ENCODE measurements at regions not wholly inside any gene's neighbourhood (a gene's known extent, or its start where the extent isn't known, plus 50 kb on each side); places are given as distances from the start of the nearest gene placed in this dataset.

GRCh38 chr5:13354611-13355010 lies 589.9 kb downstream of the DNAH5 start (continued):
- TF ChIP-seq REST (IDR thresholded peaks at IDR 0.05; ENCODE audit: low read depth) (no peak), SRF (IDR thresholded peaks at IDR 0.05; ENCODE audit: low read depth) (no peak), CEBPB (IDR thresholded peaks at IDR 0.05; ENCODE audit: low read depth) (no peak)

DNA sequence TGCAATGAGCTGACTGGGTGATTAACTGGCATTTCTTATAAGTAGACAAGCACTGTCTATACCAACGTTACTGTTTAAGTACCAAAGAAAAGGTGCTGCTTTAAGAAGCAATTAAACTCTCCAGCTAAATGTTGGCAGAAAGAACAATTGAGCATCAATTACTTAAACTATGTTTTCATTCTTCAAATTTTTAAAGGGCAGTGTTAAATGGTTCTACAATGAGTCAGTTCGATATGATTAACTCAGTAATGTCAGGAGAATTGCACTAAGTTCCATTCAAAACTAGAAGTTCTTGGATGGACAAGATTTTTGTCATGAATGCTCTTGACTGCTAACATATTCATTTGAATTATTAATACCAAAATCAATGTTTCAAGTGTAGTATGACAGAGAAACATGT lies 593.7 kb downstream of the DNAH5 start:
- Histone ChIP-seq H3K27ac (ENCODE audit: low read depth, low read length) (no peak overlapping the region), H3K36me3 (ENCODE audit: control insufficient read depth in 1 of 2, insufficient read depth in 2 of 2, low read length in 2 of 2) (no peaks in the 10 kb centered on the region), H3K79me2 (ENCODE audit: insufficient read depth, low read length) (no peaks in the 10 kb centered on the region), H3K9ac (ENCODE audit: low read length) (no peak overlapping the region), H3K4me2 (ENCODE audit: low read length) (no peak overlapping the region), H3K9me2 (ENCODE audit: insufficient read depth) (no peaks in the 10 kb centered on the region), H3K4me1 (ENCODE audit: control insufficient read depth in 1 of 2, insufficient read depth in 2 of 2, low read length in 2 of 2) (no peaks in the 10 kb centered on the region), H3K9me3 (ENCODE audit: control insufficient read depth in 1 of 2, insufficient read depth in 1 of 2, low read depth in 1 of 2, low read length in 2 of 2) (peaks cover 11 to 29% of the 10 kb centered on the region in 2 experiments; a peak in 2 of 4 replicates), H3K4me3 (replicated peaks in 1 of 2; ENCODE audit: low read depth in 1 of 2, low read length in 2 of 2) (no peak overlapping the region), H2AFZ (ENCODE audit: low read depth, low read length, poor library complexity, severe bottlenecking) (no peak overlapping the region), H4K20me1 (ENCODE audit: insufficient read depth) (no peaks in the 10 kb centered on the region), H3K27me3 (ENCODE audit: insufficient read depth, low read length) (no peaks in the 10 kb centered on the region)
- intact Hi-C loops (cut with micrococcal nuclease), result no loop called here
- POLR2A ChIA-PET, result no interaction called here
- no peak for DNase-seq (ENCODE audit: low read depth, low spot score)
- no peak for ATAC-seq
- CTCF ChIA-PET, result no interaction called here
- no TSS peak for BruUV-seq (replicated peaks)
- RAD21 ChIA-PET (ENCODE audit: low non-redundant PET in 1 of 2, low total read pairs in 2 of 2, uncharacterized antibody in 2 of 2, unreplicated experiment in 2 of 2), result no interaction called here
- TF ChIP-seq SP1 (IDR thresholded peaks at IDR 0.05; ENCODE audit: low read depth), result no peak

GRCh38 chr5:13348568-13348967 lies 595.9 kb downstream of the DNAH5 start:
- no peak for TF ChIP-seq REST (IDR thresholded peaks at IDR 0.05; ENCODE audit: low read depth)
- TF ChIP-seq EGR1 (IDR thresholded peaks at IDR 0.05; ENCODE audit: low read depth), result no peak
- no peak for TF ChIP-seq POLR2A (IDR thresholded peaks at IDR 0.05; ENCODE audit: borderline replicate concordance, extremely low read depth, insufficient read depth, insufficient read length)
- TF ChIP-seq YY1 (IDR thresholded peaks at IDR 0.05; ENCODE audit: extremely low read depth, insufficient replicate concordance, low read depth, low read length), result no peak
- DNase-seq (ENCODE audit: low read depth, low spot score), result no peak

More at GRCh38 chr5:13348568-13348967, 595.9 kb downstream of the DNAH5 start:
- Histone ChIP-seq H3K4me3 (replicated peaks in 1 of 2; ENCODE audit: low read depth in 1 of 2, low read length in 2 of 2) (no peak overlapping the region), H4K20me1 (ENCODE audit: insufficient read depth) (no peaks in the 10 kb centered on the region), H3K9ac (ENCODE audit: low read length) (no peak overlapping the region), H3K27me3 (ENCODE audit: insufficient read depth, low read length) (no peaks in the 10 kb centered on the region), H3K79me2 (ENCODE audit: insufficient read depth, low read length) (no peaks in the 10 kb centered on the region), H3K27ac (ENCODE audit: low read depth, low read length) (no peak overlapping the region), H3K36me3 (ENCODE audit: control insufficient read depth in 1 of 2, insufficient read depth in 2 of 2, low read length in 2 of 2) (no peaks in the 10 kb centered on the region), H2AFZ (ENCODE audit: low read depth, low read length, poor library complexity, severe bottlenecking) (no peak overlapping the region), H3K4me1 (ENCODE audit: control insufficient read depth in 1 of 2, insufficient read depth in 2 of 2, low read length in 2 of 2) (no peaks in the 10 kb centered on the region), H3K9me3 (ENCODE audit: control insufficient read depth in 1 of 2, insufficient read depth in 1 of 2, low read depth in 1 of 2, low read length in 2 of 2) (peaks cover 12 to 37% of the 10 kb centered on the region in 2 experiments; a peak in 2 of 4 replicates), H3K4me2 (ENCODE audit: low read length) (no peak overlapping the region), H3K9me2 (ENCODE audit: insufficient read depth) (no peaks in the 10 kb centered on the region)
- ChIA-PET CTCF (no interaction called here), RAD21 (ENCODE audit: low non-redundant PET in 1 of 2, low total read pairs in 2 of 2, uncharacterized antibody in 2 of 2, unreplicated experiment in 2 of 2) (no interaction called here), POLR2A (no interaction called here)
- BruUV-seq (replicated peaks), result no TSS peak
- ATAC-seq, result no peak
- intact Hi-C loops (cut with micrococcal nuclease), result no loop called here

Measured in HCT116 (cell line).